ENCODE measurements at regions not wholly inside any gene's neighbourhood (a gene's known extent, or its start where the extent isn't known, plus 50 kb on each side); places are given as distances from the start of the nearest gene placed in this dataset.

GRCh38 chr2:6495466-6495865 lies 370.2 kb downstream of the CMPK2 start:
- no peak for TF ChIP-seq TAF1 (IDR thresholded peaks at IDR 0.05; ENCODE audit: low read depth)
- TF ChIP-seq CTCF (IDR thresholded peaks at IDR 0.05; ENCODE audit: poor library complexity, severe bottlenecking): no peak
- no peak for TF ChIP-seq POLR2AphosphoS5 (IDR thresholded peaks at IDR 0.05)
- no peak for TF ChIP-seq EP300 (conservative IDR thresholded peaks at IDR 0.05; ENCODE audit: poor library complexity, severe bottlenecking)

All from neural cell (in vitro differentiated cells).